ENCODE measurements at regions not wholly inside any gene's neighbourhood (a gene's known extent, or its start where the extent isn't known, plus 50 kb on each side); places are given as distances from the start of the nearest gene placed in this dataset.
"Not testable (repeated sequence)": the region's sequence is repeated elsewhere in the genome, so short reads cannot be mapped to it uniquely, and the experiment has no call there.

- DNase-seq (ENCODE audit: low spot score): not testable (repeated sequence)
Measured at GRCh38 chr10:125404902-125405301, 244.5 kb upstream of the CTBP2 start.

- no peak for DNase-seq (ENCODE audit: low spot score)
Measured at GRCh38 chr10:125401462-125401861, 241.1 kb upstream of the CTBP2 start.

- no peak for DNase-seq (ENCODE audit: low spot score)
Measured at GRCh38 chr10:125399289-125399688, 238.9 kb upstream of the CTBP2 start.

- no peak for DNase-seq (ENCODE audit: low spot score)
Measured at GRCh38 chr10:125398270-125398669, 237.9 kb upstream of the CTBP2 start.

- DNase-seq (ENCODE audit: low spot score): no peak
Measured at GRCh38 chr10:125397608-125398007, 237.2 kb upstream of the CTBP2 start.

- no peak for DNase-seq (ENCODE audit: low spot score)
Measured at GRCh38 chr10:125396676-125397075, 236.3 kb upstream of the CTBP2 start.

GRCh38 chr10:125392609-125393008 lies 232.2 kb upstream of the CTBP2 start:
- no peak for DNase-seq (ENCODE audit: low spot score)

GRCh38 chr10:125392154-125392553 lies 231.8 kb upstream of the CTBP2 start:
- DNase-seq (ENCODE audit: low spot score): no peak

- no peak for DNase-seq (ENCODE audit: low spot score)
Measured at GRCh38 chr10:125389648-125390047, 229.3 kb upstream of the CTBP2 start.

- DNase-seq (ENCODE audit: low spot score): no peak
Measured at GRCh38 chr10:125379592-125379991, 219.2 kb upstream of the CTBP2 start.

GRCh38 chr10:125377368-125377767 lies 217.0 kb upstream of the CTBP2 start:
- no peak for DNase-seq (ENCODE audit: low spot score)

GRCh38 chr10:125375210-125375609 lies 214.8 kb upstream of the CTBP2 start:
- no peak for DNase-seq (ENCODE audit: low spot score)

- no peak for DNase-seq (ENCODE audit: low spot score)
Measured at GRCh38 chr10:125373546-125373945, 213.2 kb upstream of the CTBP2 start.

- no peak for DNase-seq (ENCODE audit: low spot score)
Measured at GRCh38 chr10:125370578-125370977, 210.2 kb upstream of the CTBP2 start.

GRCh38 chr10:125369382-125370326 lies 209.3 kb upstream of the CTBP2 start:
- no peak for DNase-seq (ENCODE audit: low spot score)

GRCh38 chr10:125368146-125368545 lies 207.8 kb upstream of the CTBP2 start:
- no peak for DNase-seq (ENCODE audit: low spot score)

- no peak for DNase-seq (ENCODE audit: low spot score)
Measured at GRCh38 chr10:125363791-125364190, 203.4 kb upstream of the CTBP2 start.

GRCh38 chr10:125362950-125363349 lies 202.6 kb upstream of the CTBP2 start:
- no peak for DNase-seq (ENCODE audit: low spot score)

- DNase-seq (ENCODE audit: low spot score): no peak
Measured at GRCh38 chr10:125359401-125359800, 199.0 kb upstream of the CTBP2 start.

GRCh38 chr10:125355657-125356056 lies 195.3 kb upstream of the CTBP2 start:
- DNase-seq (ENCODE audit: low spot score): no peak

- DNase-seq (ENCODE audit: low spot score): no peak
Measured at GRCh38 chr10:125350519-125350918, 190.2 kb upstream of the CTBP2 start.

- no peak for DNase-seq (ENCODE audit: low spot score)
Measured at GRCh38 chr10:125348536-125348935, 188.2 kb upstream of the CTBP2 start.

- DNase-seq (ENCODE audit: low spot score): peak; percentile 28
Measured at GRCh38 chr10:125344573-125345171, 184.3 kb upstream of the CTBP2 start.

Data from mucosa of gallbladder (tissue), 1 donor.